Osteoblast (primary cell): ENCODE measurements at regions not wholly inside any gene's neighbourhood (a gene's known extent, or its start where the extent isn't known, plus 50 kb on each side); places are given as distances from the start of the nearest gene placed in this dataset.

ENCODE experiments used
- DNase-seq: peaks from one replicate; pipeline ENCODE4 v3.0.0; 2011; ENCODE audit warnings: low spot score, mixed read lengths; ENCODE audit not compliant: insufficient read length; ENCODE audit errors: missing footprints
- H2AFZ ChIP-seq: 2 replicates; pipeline ENCODE4 v1.6.0; 2011; ENCODE audit warnings: mild to moderate bottlenecking, low read length
- H3K27ac ChIP-seq: 2 replicates; pipeline ENCODE4 v1.5.1; 2011; ENCODE audit warnings: mild to moderate bottlenecking, low read depth, low read length, moderate library complexity
- H3K27me3 ChIP-seq: 2 replicates; pipeline ENCODE4 v1.6.0; 2012; ENCODE audit warnings: mild to moderate bottlenecking, control low read depth, inconsistent platforms, low read length, moderate library complexity; ENCODE audit not compliant: insufficient read depth
- H3K36me3 ChIP-seq: 2 replicates; pipeline ENCODE4 v1.5.1; 2011; ENCODE audit warnings: mild to moderate bottlenecking, low read length, control low read depth, moderate library complexity; ENCODE audit not compliant: insufficient read depth
- H3K4me1 ChIP-seq: 2 replicates; pipeline ENCODE4 v1.5.1; 2011; ENCODE audit warnings: mild to moderate bottlenecking, low read length, control low read depth, moderate library complexity; ENCODE audit not compliant: insufficient read depth
- H3K4me2 ChIP-seq: 2 replicates; pipeline ENCODE4 v1.6.0; 2011; ENCODE audit warnings: mild to moderate bottlenecking, low read length; ENCODE audit not compliant: insufficient read depth
- H3K4me3 ChIP-seq: fragments of 200-600 bp; sonication (generic); 3 replicates; pipeline ENCODE4 v1.5.1; 2012; ENCODE audit warnings: mild to moderate bottlenecking, low read length, inconsistent platforms; ENCODE audit not compliant: insufficient read depth
- H3K79me2 ChIP-seq: 2 replicates; pipeline ENCODE4 v1.6.0; 2012; ENCODE audit warnings: mild to moderate bottlenecking, low read length, control low read depth, inconsistent platforms; ENCODE audit not compliant: insufficient read depth
- H3K9me3 ChIP-seq: 2 replicates; pipeline ENCODE4 v1.5.1; 2011; ENCODE audit warnings: low read depth, low read length, control low read depth
- H4K20me1 ChIP-seq: 2 replicates; pipeline ENCODE4 v1.6.0; 2012; ENCODE audit warnings: mild to moderate bottlenecking, low read length, control low read depth; ENCODE audit not compliant: insufficient read depth
- TF ChIP-seq, protein P1 (sequence below): IDR thresholded peaks from 2 replicates; pipeline ENCODE4 v1.5.1; 2011; ENCODE audit warnings: mild to moderate bottlenecking, low read depth, low read length, moderate library complexity; ENCODE audit errors: extremely low read depth

- no peak overlapping the region for H3K4me3 ChIP-seq
- H3K4me2 ChIP-seq = no peak overlapping the region
- H3K27ac ChIP-seq = no peak overlapping the region
- no peak overlapping the region for H2AFZ ChIP-seq
- no peaks in the 10 kb centered on the region for H3K36me3 ChIP-seq
- H4K20me1 ChIP-seq = no peaks in the 10 kb centered on the region
- no peak for DNase-seq
- no peaks in the 10 kb centered on the region for H3K4me1 ChIP-seq
- TF ChIP-seq, protein P1, sequence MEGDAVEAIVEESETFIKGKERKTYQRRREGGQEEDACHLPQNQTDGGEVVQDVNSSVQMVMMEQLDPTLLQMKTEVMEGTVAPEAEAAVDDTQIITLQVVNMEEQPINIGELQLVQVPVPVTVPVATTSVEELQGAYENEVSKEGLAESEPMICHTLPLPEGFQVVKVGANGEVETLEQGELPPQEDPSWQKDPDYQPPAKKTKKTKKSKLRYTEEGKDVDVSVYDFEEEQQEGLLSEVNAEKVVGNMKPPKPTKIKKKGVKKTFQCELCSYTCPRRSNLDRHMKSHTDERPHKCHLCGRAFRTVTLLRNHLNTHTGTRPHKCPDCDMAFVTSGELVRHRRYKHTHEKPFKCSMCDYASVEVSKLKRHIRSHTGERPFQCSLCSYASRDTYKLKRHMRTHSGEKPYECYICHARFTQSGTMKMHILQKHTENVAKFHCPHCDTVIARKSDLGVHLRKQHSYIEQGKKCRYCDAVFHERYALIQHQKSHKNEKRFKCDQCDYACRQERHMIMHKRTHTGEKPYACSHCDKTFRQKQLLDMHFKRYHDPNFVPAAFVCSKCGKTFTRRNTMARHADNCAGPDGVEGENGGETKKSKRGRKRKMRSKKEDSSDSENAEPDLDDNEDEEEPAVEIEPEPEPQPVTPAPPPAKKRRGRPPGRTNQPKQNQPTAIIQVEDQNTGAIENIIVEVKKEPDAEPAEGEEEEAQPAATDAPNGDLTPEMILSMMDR = peak; percentile 44
- no peaks in the 10 kb centered on the region for H3K79me2 ChIP-seq
- no peaks in the 10 kb centered on the region for H3K9me3 ChIP-seq
- H3K27me3 ChIP-seq = peaks cover 37% of the 10 kb centered on the region
Measured at GRCh38 chr22:22099833-22100812, 117.5 kb upstream of the TOP3B start.

GRCh38 chr22:22099194-22099486, 116.6 kb upstream of the TOP3B start:
- no peak for DNase-seq
- no peaks in the 10 kb centered on the region for H4K20me1 ChIP-seq
- no peak overlapping the region for H3K27ac ChIP-seq
- no peak overlapping the region for H3K4me2 ChIP-seq
- no peaks in the 10 kb centered on the region for H3K9me3 ChIP-seq
- H3K36me3 ChIP-seq = no peaks in the 10 kb centered on the region
- H3K27me3 ChIP-seq = peaks cover 47% of the 10 kb centered on the region
- no peaks in the 10 kb centered on the region for H3K79me2 ChIP-seq
- H3K4me1 ChIP-seq = no peaks in the 10 kb centered on the region
- H2AFZ ChIP-seq = no peak overlapping the region
- TF ChIP-seq, protein P1 = no peak
- H3K4me3 ChIP-seq = no peak overlapping the region

DNA sequence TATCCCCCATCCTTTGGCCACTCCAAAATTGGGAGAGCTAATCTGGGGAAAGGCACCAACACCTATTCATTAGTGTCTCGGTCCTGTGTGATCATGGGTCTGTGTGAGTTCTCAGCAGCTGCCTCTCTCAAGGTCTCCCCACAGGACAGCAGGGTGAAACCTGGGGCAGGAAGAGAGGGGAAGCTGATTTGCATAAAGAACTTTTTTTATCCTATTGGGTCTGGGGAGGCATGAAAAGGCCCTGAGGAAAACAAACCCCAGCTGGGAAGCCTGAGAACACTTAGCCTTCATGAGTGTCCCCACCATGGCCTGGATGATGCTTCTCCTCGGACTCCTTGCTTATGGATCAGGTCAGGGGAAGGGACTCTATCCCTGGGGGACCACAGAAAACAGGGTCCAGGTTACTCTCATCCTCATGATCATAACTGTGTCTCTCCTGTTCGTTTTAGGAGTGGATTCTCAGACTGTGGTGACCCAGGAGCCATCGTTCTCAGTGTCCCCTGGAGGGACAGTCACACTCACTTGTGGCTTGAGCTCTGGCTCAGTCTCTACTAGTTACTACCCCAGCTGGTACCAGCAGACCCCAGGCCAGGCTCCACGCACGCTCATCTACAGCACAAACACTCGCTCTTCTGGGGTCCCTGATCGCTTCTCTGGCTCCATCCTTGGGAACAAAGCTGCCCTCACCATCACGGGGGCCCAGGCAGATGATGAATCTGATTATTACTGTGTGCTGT, 116.0 kb upstream of the TOP3B start:
- TF ChIP-seq, protein P1 = no peak
- Histone ChIP-seq H3K27ac (no peak overlapping the region), H2AFZ (no peak overlapping the region), H3K4me2 (no peak overlapping the region), H3K4me1 (no peaks in the 10 kb centered on the region), H3K36me3 (no peaks in the 10 kb centered on the region), H4K20me1 (no peaks in the 10 kb centered on the region), H3K4me3 (no peak overlapping the region), H3K27me3 (peaks cover 49% of the 10 kb centered on the region), H3K79me2 (no peaks in the 10 kb centered on the region), H3K9me3 (no peaks in the 10 kb centered on the region)
- no peak for DNase-seq

DNA sequence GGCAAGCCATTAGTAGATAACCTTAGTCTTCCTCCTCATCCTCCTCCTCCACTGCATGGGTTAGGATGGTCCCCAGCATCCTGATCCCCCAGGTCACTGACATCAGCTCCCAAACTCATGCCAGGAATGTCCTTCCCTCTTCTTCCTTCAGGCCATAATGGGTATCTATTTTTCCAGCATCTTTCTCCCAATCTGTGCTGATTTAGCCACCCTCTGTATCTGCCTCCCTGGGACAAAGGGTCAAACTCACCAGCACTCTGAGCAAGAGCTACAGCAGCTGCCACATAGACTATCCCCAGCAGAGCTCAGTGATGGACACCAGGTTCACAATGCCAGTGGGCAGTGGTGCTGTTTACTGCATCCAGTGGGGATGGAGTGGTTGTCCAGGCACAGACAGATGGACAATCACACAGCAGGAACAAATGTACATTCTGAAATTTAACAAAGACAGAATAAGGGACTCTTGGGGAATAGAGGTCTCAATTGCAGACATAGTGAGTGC, 115.2 kb upstream of the TOP3B start:
- H3K4me1 ChIP-seq = no peaks in the 10 kb centered on the region
- H2AFZ ChIP-seq = no peak overlapping the region
- no peak for DNase-seq
- no peak overlapping the region for H3K27ac ChIP-seq
- no peaks in the 10 kb centered on the region for H4K20me1 ChIP-seq
- peaks cover 47% of the 10 kb centered on the region for H3K27me3 ChIP-seq
- TF ChIP-seq, protein P1 = no peak
- H3K4me3 ChIP-seq = no peak overlapping the region
- H3K4me2 ChIP-seq = no peak overlapping the region
- no peaks in the 10 kb centered on the region for H3K9me3 ChIP-seq
- no peaks in the 10 kb centered on the region for H3K36me3 ChIP-seq
- H3K79me2 ChIP-seq = no peaks in the 10 kb centered on the region
